ENCODE measurements at regions not wholly inside any gene's neighbourhood (a gene's known extent, or its start where the extent isn't known, plus 50 kb on each side); places are given as distances from the start of the nearest gene placed in this dataset.

DNA sequence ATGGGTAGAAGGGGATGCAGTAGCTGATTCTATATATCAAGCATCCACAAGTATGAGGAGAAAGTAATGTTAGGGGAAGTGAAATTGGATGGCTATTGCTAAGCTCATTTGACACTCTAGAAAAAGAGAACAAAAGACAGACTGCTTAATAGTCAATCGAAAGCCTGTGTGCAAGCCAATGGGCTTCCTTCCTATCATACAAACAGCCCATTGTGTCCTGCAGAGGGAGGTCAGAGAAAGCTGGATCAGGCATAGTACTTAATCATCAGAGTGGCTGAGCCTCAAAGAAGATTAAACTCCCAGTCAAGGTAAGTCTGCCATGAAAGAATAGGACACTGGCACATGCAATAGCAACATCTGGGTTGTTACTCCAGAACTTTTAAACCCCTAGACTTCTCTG, 50.9 kb upstream of the PGR start:
- Histone ChIP-seq H3K14ac (ENCODE audit: insufficient read length) (no peak overlapping the region), H3K4me3 (ENCODE audit: extremely low read depth in 1 of 4, insufficient read depth in 2 of 4, low read depth in 3 of 4, low read length in 4 of 4) (no peak overlapping the region), H2BK5ac (ENCODE audit: low read depth, low read length) (no peak overlapping the region), H4K8ac (ENCODE audit: extremely low read depth, insufficient read depth, low read length) (no peak overlapping the region), H4K20me1 (replicated peaks in 1 of 2; ENCODE audit: control insufficient read depth in 1 of 2, insufficient read depth in 2 of 2, low read length in 2 of 2) (no peaks in the 10 kb centered on the region), H3K23me2 (ENCODE audit: low read depth, low read length) (no peaks in the 10 kb centered on the region), H2BK12ac (ENCODE audit: low read depth, low read length) (no peak overlapping the region), H3K9ac (replicated peaks in 1 of 4; ENCODE audit: extremely low read depth in 1 of 4, low read depth in 3 of 4, low read length in 3 of 4) (peak overlapping the region in 1 of 4 experiments; percentile 8; a peak in 1 of 7 replicates), H3K79me2 (ENCODE audit: control insufficient read depth in 1 of 2, insufficient read depth in 2 of 2, low read length in 2 of 2) (no peaks in the 10 kb centered on the region), H3K4me1 (replicated peaks in 1 of 4; ENCODE audit: control insufficient read depth in 3 of 4, insufficient read depth in 4 of 4, low read length in 3 of 4) (no peaks in the 10 kb centered on the region), H3K79me1 (ENCODE audit: low read depth, low read length) (no peaks in the 10 kb centered on the region), H2AFZ (ENCODE audit: low read length) (no peak overlapping the region), H2BK15ac (ENCODE audit: low read length) (no peak overlapping the region), H3K23ac (ENCODE audit: insufficient read length) (no peak overlapping the region), H3K4me2 (ENCODE audit: insufficient read depth in 1 of 2, low read depth in 2 of 2, low read length in 2 of 2) (no peak overlapping the region), H3K56ac (replicated peaks; ENCODE audit: insufficient read length, low read depth, low read length) (no peak overlapping the region), H3K36me3 (ENCODE audit: control insufficient read depth in 2 of 4, insufficient read depth in 4 of 4, low read length in 3 of 4) (no peaks in the 10 kb centered on the region), H4K91ac (replicated peaks; ENCODE audit: insufficient read length, low read length) (no peak overlapping the region), H3K9me3 (ENCODE audit: insufficient read depth in 2 of 2, low read depth in 1 of 2, low read length in 1 of 2) (no peaks in the 10 kb centered on the region), H2BK120ac (replicated peaks; ENCODE audit: low read depth, low read length) (no peak overlapping the region), H3K27ac (ENCODE audit: low read depth, low read length) (no peak overlapping the region), H2AK5ac (ENCODE audit: low read depth, low read length) (no peak overlapping the region), H3K27me3 (replicated peaks in 1 of 4; ENCODE audit: control insufficient read depth in 3 of 4, extremely low read depth in 1 of 4, insufficient read depth in 3 of 4, low read length in 3 of 4) (no peaks in the 10 kb centered on the region), H3K18ac (ENCODE audit: extremely low read depth, low read length) (no peak overlapping the region), H3K4ac (replicated peaks; ENCODE audit: insufficient read length, low read depth, low read length) (no peak overlapping the region), H2BK20ac (ENCODE audit: low read length) (no peak overlapping the region), H4K5ac (ENCODE audit: insufficient read length, low read depth, low read length) (no peak overlapping the region)
- FAIRE-seq: no peak
- DNase-seq (ENCODE audit: low read depth in 1 of 2, low spot score in 2 of 2): no peak
- 100% methylated on average over 1 of the region's 1 CpG; no CpG with 5 or more reads in 1 of the 2 experiments for WGBS, 2 experiments (ENCODE audit: extremely low coverage in 1 of 2, insufficient coverage in 1 of 2, insufficient read length in 1 of 2, insufficient replicate concordance in 2 of 2, low coverage in 1 of 2, low lambda C conversion rate in 2 of 2, missing lambda C conversion rate in 1 of 2)
- ChIA-PET POLR2A (ENCODE audit: partially characterized antibody) (no interaction called here), CTCF (ENCODE audit: partially characterized antibody) (interaction anchor here (0.7 to 1.4 kb wide), 4 partner anchors 12 to 212 kb away, joined by 3 to 4 read pairs (median 3); no protein-coding TSS in a partner anchor)
- TF ChIP-seq JUN (IDR thresholded peaks at IDR 0.05; ENCODE audit: low read depth, low read length) (no peak), SP4 (IDR thresholded peaks at IDR 0.05; ENCODE audit: low read length) (no peak), KDM5A (IDR thresholded peaks at IDR 0.05; ENCODE audit: low read length) (no peak), NRF1 (IDR thresholded peaks at IDR 0.05; ENCODE audit: low read depth, low read length) (no peak), CBX8 (IDR thresholded peaks at IDR 0.05; ENCODE audit: borderline replicate concordance, low read depth, low read length) (no peak), HDAC6 (IDR thresholded peaks at IDR 0.05; ENCODE audit: low read depth, low read length) (no peak), SP1 (IDR thresholded peaks at IDR 0.05; ENCODE audit: low read depth, low read length) (no peak)
